GM12864 (cell line): ENCODE measurements at regions not wholly inside any gene's neighbourhood (a gene's known extent, or its start where the extent isn't known, plus 50 kb on each side); places are given as distances from the start of the nearest gene placed in this dataset.

ENCODE experiments used
- DNase-seq: peaks from one replicate; pipeline ENCODE4 v3.0.0-alpha.2; 2011; ENCODE audit warnings: low read depth
- H3K4me3 ChIP-seq: 2 replicates; pipeline ENCODE4 v1.5.1; 2011; ENCODE audit warnings: mild to moderate bottlenecking, low read depth, low read length, control low read depth
- CTCF ChIP-seq: IDR thresholded peaks from 2 replicates; pipeline ENCODE4 v1.5.1; 2011; ENCODE audit warnings: low read depth, mild to moderate bottlenecking, moderate library complexity, low read length, control low read depth, inconsistent platforms; ENCODE audit errors: missing control alignments

GRCh38 chr5:125152044-125152443 is 405.6 kb upstream of the ZNF608 start:
- DNase-seq = no peak
- no peak overlapping the region for H3K4me3 ChIP-seq
- TF ChIP-seq CTCF = no peak

- no peak for TF ChIP-seq CTCF
- DNase-seq = no peak
- H3K4me3 ChIP-seq = no peak overlapping the region
Observed at GRCh38 chr5:125152461-125153189, 406.2 kb upstream of the ZNF608 start.

- no peak for DNase-seq
- TF ChIP-seq CTCF = no peak
- H3K4me3 ChIP-seq = no peak overlapping the region
Observed at GRCh38 chr5:125153231-125153630, 406.8 kb upstream of the ZNF608 start.

GRCh38 chr5:125154301-125155110 is 408.1 kb upstream of the ZNF608 start:
- TF ChIP-seq CTCF = no peak
- DNase-seq = no peak
- H3K4me3 ChIP-seq = no peak overlapping the region

GRCh38 chr5:125160787-125161502 is 414.5 kb upstream of the ZNF608 start:
- no peak for DNase-seq
- no peak for TF ChIP-seq CTCF
- no peak overlapping the region for H3K4me3 ChIP-seq

- H3K4me3 ChIP-seq = no peak overlapping the region
- no peak for TF ChIP-seq CTCF
- DNase-seq = no peak
Observed at GRCh38 chr5:125162714-125163113, 416.3 kb upstream of the ZNF608 start.
